Stomach (tissue), 8 donors: ENCODE measurements at regions not wholly inside any gene's neighbourhood (a gene's known extent, or its start where the extent isn't known, plus 50 kb on each side); places are given as distances from the start of the nearest gene placed in this dataset.

Source experiments
- DNase-seq, 2 donors: peaks; one replicate each; pipeline versions ENCODE4 v3.0.0 to v3.0.0-alpha.2; 2013 to 2019
- H3K27ac ChIP-seq, 5 donors: fragments of 200-600 bp in 4 of 5; sonication (generic) in 4 of 5; one replicate each; pipeline ENCODE4 v1.5.1; 2013 to 2019; ENCODE audit warnings: mild to moderate bottlenecking in 1 of 5, moderate library complexity in 1 of 5
- H3K27me3 ChIP-seq, 3 donors: fragments of 200-600 bp; sonication (generic); one replicate each; pipeline ENCODE4 v1.5.1; 2017 to 2019; ENCODE audit warnings: mixed run types in 1 of 3
- H3K36me3 ChIP-seq, 4 donors: fragments of 200-600 bp; sonication (generic); 1 replicate in 3 of 4; 2 replicates in 1 of 4; pipeline ENCODE4 v1.5.1; 2016 to 2019
- H3K4me1 ChIP-seq, 4 donors: fragments of 200-600 bp; sonication (generic); one replicate each; pipeline ENCODE4 v1.5.1; 2016 to 2019
- H3K4me3 ChIP-seq, 4 donors: fragments of 200-600 bp; sonication (generic) in 3 of 4; one replicate each; pipeline ENCODE4 v1.5.1; 2016 to 2019; ENCODE audit warnings: mild to moderate bottlenecking in 1 of 4
- H3K9me3 ChIP-seq, 4 donors: fragments of 200-600 bp; sonication (generic); one replicate each; pipeline ENCODE4 v1.5.1; 2016 to 2019
- CTCF ChIP-seq, 7 experiments: fragments of 450-650 bp in 4 of 7; fragments of 200-600 bp in 3 of 7; sonication (generic) in 3 of 7; IDR thresholded peaks; one replicate each; pipeline ENCODE4 v1.5.1; 2016 to 2019; ENCODE audit warnings: antibody characterized with exemption in 7 of 7, control low read depth in 2 of 7, mild to moderate bottlenecking in 1 of 7
- EP300 ChIP-seq: sonication (generic); formaldehyde crosslinking; IDR thresholded peaks from one replicate; pipeline ENCODE4 v1.6.1; 2017; ENCODE audit warnings: antibody characterized with exemption
- POLR2A ChIP-seq, 4 donors: fragments of 450-650 bp; IDR thresholded peaks; one replicate each; pipeline ENCODE4 v1.6.1; 2016; ENCODE audit warnings: antibody characterized with exemption in 4 of 4, control low read depth in 2 of 4, mild to moderate bottlenecking in 1 of 4, moderate library complexity in 1 of 4
- POLR2AphosphoS5 ChIP-seq, 3 donors: sonication (generic); formaldehyde crosslinking; IDR thresholded peaks; one replicate each; pipeline ENCODE4 v1.6.1; 2016; ENCODE audit warnings: antibody characterized with exemption in 3 of 3
- WGBS, 5 donors: extraction: QIAGEN DNeasy Blood & Tissue Kit in 3 of 5; methylation state at CpG; one replicate each; pipeline versions ENCODE4 v1.1.5 to v1.1.7; 2013 to 2018; 5-methylcytosine and 5-hydroxymethylcytosine counted together
- intact Hi-C: fragments of 100-400 bp; cut with DNase I; formaldehyde crosslinking; loops from one replicate; pipeline ENCODE4 v1.15.1; 2023; ENCODE audit warnings: low total_unique reads
- donor health status: healthy with polysubstance abuse.
- donor health status: Bipolar disorder and iron deficiency.
- donor health status: healthy.

DNA sequence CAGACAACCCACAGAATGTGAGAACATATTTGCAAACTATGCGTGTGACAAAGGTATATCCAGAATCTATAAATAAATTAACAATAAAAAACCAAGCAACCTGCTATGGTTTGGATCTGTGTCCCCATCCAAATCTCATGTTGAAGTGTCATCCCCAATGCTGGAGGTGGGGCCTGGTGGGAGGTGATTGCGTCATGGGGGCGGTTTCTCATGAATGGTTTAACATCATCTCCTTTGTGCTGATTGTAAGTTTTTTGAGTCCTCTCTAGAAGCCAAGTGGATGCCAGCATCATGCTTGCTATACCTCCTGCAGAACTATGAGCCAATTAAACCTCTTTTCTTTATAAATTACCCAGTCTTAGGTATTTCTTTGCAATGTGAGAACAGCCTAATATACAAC is 335.4 kb downstream of the MAN2A1 start:
- 92 to 100% (median 94%) methylated on average over 3 of the region's 3 CpGs for WGBS, 5 donors
- intact Hi-C loops = no loop called here

GRCh38 chr5:110027527-110028322 is 338.0 kb downstream of the MAN2A1 start:
- DNase-seq = peak in 1 of 2 donors; percentile 22
- Histone ChIP-seq H3K4me1 (no peaks in the 10 kb centered on the region), H3K4me3 (no peak overlapping the region), H3K36me3 (no peaks in the 10 kb centered on the region), H3K27ac (no peak overlapping the region), H3K27me3 (no peaks in the 10 kb centered on the region), H3K9me3 (peaks cover 0 to 3% (median 0%) of the 10 kb centered on the region in 4 donors)
- TF ChIP-seq POLR2A (IDR thresholded peaks at IDR 0.05) (no peak), POLR2AphosphoS5 (IDR thresholded peaks at IDR 0.05) (no peak), CTCF (IDR thresholded peaks at IDR 0.05) (no peak), EP300 (no peak)
- WGBS, 5 donors = 10 to 29% (median 23%) methylated on average over 1 of the region's 1 CpG
- intact Hi-C loops = no loop called here

More for the DNA sequence above, 335.4 kb downstream of the MAN2A1 start:
- Histone ChIP-seq H3K27ac (no peak overlapping the region), H3K36me3 (no peaks in the 10 kb centered on the region), H3K27me3 (no peaks in the 10 kb centered on the region), H3K9me3 (peaks cover 0 to 3% (median 0%) of the 10 kb centered on the region in 4 donors), H3K4me1 (no peaks in the 10 kb centered on the region), H3K4me3 (no peak overlapping the region)
- no peak for TF ChIP-seq CTCF (IDR thresholded peaks at IDR 0.05)
- TF ChIP-seq POLR2AphosphoS5 (IDR thresholded peaks at IDR 0.05) = no peak
- TF ChIP-seq EP300 = no peak
- no peak for TF ChIP-seq POLR2A (IDR thresholded peaks at IDR 0.05)
- DNase-seq = no peak

DNA sequence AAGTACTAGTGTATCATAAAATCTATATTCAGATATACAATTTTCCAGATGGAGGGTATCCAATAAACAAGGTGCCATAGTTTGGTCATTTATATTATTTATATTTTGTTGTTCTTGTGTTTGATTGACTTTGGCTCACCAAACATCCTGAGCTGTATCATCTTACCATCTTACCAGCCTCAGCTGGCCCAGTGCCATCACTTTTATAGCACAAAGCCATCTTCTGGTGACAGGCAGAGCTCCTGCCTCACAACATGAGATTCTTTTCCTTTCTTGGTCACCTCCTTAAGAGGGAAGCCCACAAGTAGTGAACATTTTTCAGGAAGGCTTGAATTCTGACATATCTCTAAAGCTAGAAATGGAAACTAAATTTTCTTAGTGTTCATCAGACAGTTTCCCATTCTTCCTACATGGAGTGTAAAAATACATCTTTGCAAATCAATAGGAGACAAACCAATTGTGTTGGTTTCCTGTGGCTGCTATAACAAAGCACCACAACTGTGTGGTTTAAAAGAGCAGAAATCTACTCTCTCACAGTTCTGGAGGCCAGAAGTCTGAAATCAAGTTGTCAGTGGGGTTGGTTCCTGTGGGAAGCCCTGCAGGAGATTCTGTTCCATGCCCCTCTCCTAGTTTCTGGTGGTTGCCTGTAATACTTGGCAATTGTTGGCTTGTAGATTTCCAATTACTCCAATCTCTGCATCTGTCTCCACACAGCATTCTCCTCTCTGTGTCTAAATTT is 341.8 kb downstream of the MAN2A1 start:
- H3K4me3 ChIP-seq = no peak overlapping the region
- no peak overlapping the region for H3K27ac ChIP-seq
- intact Hi-C loops = no loop called here
- no peak for DNase-seq
- H3K27me3 ChIP-seq = no peaks in the 10 kb centered on the region
- H3K9me3 ChIP-seq = no peaks in the 10 kb centered on the region
- TF ChIP-seq POLR2A (IDR thresholded peaks at IDR 0.05) (no peak), EP300 (no peak), CTCF (IDR thresholded peaks at IDR 0.05) (no peak), POLR2AphosphoS5 (IDR thresholded peaks at IDR 0.05) (no peak)
- no peaks in the 10 kb centered on the region for H3K4me1 ChIP-seq
- no peaks in the 10 kb centered on the region for H3K36me3 ChIP-seq

DNA sequence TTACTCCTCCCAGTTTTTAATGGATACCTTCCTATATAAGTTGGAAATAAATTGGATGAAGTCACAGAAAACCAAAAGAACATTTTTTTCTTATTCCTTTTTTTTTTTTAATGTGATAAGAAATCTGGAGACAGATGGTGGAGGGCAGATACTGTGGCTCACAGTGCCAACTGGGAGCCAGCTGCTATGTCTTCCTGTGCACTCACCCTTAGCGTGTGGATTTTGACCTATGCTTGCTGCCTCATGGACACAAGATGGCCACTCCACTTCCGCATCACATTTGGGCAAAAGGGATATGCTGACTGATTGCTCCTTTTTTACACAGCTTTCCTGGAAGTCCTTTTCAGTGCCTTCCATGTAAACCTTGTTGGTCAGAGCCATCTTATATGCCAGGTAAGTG is 342.6 kb downstream of the MAN2A1 start:
- Histone ChIP-seq H3K9me3 (no peaks in the 10 kb centered on the region), H3K36me3 (no peaks in the 10 kb centered on the region), H3K4me1 (no peaks in the 10 kb centered on the region), H3K4me3 (no peak overlapping the region), H3K27me3 (no peaks in the 10 kb centered on the region), H3K27ac (no peak overlapping the region)
- WGBS, 5 donors = 72 to 84% (median 82%) methylated on average over 2 of the region's 2 CpGs
- peak in 1 of 2 donors; percentile 17 for DNase-seq
- TF ChIP-seq EP300 (no peak), POLR2AphosphoS5 (IDR thresholded peaks at IDR 0.05) (no peak), CTCF (IDR thresholded peaks at IDR 0.05) (no peak), POLR2A (IDR thresholded peaks at IDR 0.05) (no peak)
- intact Hi-C loops = no loop called here
